ENCODE measurements at regions not wholly inside any gene's neighbourhood (a gene's known extent, or its start where the extent isn't known, plus 50 kb on each side); places are given as distances from the start of the nearest gene placed in this dataset.

DNA sequence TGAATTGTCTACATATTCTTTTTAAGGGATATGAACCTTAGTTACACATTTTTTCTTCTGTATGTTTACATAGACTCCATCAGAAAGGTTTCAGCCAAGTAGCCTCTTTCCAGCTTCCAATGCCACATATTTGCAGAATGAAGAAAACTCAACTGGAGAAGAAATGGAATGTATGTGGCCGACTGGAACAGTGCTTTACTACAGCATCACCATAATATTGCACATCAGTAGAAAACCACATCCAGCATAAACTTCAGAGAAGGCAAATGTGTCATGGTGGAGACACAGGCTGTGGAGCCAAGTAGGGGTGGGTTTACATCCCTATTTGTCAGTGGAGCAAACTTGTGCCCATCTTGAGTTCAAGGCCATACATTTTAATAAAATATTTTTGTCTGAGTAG, 204.8 kb upstream of the LDB2 start:
- intact Hi-C loops (cut with micrococcal nuclease) = no loop called here
- ChIA-PET CTCF (interaction anchor here (1.0 kb wide), 1 partner anchor 221 kb away, joined by 4 read pairs; no protein-coding TSS in a partner anchor), POLR2A (no interaction called here)
- no peak for ATAC-seq
- Mint-ChIP-seq H3K27me3 (no peaks in the 10 kb centered on the region), H3K9me3 (no peaks in the 10 kb centered on the region), H3K4me1 (ENCODE audit: low read depth) (no peaks in the 10 kb centered on the region), H3K27ac (no peak overlapping the region), H3K4me3 (no peak overlapping the region), H3K36me3 (ENCODE audit: low read depth) (no peaks in the 10 kb centered on the region)
- no peak for DNase-seq
- TF ChIP-seq, protein P1, sequence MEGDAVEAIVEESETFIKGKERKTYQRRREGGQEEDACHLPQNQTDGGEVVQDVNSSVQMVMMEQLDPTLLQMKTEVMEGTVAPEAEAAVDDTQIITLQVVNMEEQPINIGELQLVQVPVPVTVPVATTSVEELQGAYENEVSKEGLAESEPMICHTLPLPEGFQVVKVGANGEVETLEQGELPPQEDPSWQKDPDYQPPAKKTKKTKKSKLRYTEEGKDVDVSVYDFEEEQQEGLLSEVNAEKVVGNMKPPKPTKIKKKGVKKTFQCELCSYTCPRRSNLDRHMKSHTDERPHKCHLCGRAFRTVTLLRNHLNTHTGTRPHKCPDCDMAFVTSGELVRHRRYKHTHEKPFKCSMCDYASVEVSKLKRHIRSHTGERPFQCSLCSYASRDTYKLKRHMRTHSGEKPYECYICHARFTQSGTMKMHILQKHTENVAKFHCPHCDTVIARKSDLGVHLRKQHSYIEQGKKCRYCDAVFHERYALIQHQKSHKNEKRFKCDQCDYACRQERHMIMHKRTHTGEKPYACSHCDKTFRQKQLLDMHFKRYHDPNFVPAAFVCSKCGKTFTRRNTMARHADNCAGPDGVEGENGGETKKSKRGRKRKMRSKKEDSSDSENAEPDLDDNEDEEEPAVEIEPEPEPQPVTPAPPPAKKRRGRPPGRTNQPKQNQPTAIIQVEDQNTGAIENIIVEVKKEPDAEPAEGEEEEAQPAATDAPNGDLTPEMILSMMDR (IDR thresholded peaks at IDR 0.05) = no peak

DNA sequence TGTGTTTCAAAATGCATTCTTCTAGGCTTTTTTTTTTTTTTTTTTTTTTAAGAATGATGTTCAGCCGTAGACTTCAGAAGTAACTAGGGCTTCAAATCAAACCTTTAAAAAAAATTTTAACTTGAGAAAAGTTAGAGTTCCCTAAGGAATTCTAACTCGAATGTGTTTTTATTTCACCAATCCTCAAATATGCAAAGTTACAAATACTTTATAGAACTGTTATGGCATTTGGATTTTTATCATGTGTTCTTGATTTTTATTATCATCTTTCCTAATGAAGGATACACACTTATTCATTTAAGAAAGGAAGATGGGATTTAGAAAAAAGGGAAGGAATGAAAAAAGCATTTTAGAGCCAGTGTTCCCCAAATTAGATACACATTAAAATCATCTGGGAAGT, 200.6 kb upstream of the LDB2 start:
- Mint-ChIP-seq H3K4me1 (ENCODE audit: low read depth) (no peaks in the 10 kb centered on the region), H3K36me3 (ENCODE audit: low read depth) (no peaks in the 10 kb centered on the region), H3K9me3 (no peaks in the 10 kb centered on the region), H3K27me3 (peaks cover 1% of the 10 kb centered on the region), H3K4me3 (no peak overlapping the region), H3K27ac (no peak overlapping the region)
- TF ChIP-seq, protein P1 (IDR thresholded peaks at IDR 0.05) = no peak
- ATAC-seq (no peak), DNase-seq (no peak)
- CTCF ChIA-PET = no interaction called here
- intact Hi-C loops (cut with micrococcal nuclease) = no loop called here
- POLR2A ChIA-PET = no interaction called here

- Mint-ChIP-seq H3K27ac (no peak overlapping the region), H3K4me3 (no peak overlapping the region), H3K27me3 (peaks cover 1% of the 10 kb centered on the region), H3K9me3 (no peaks in the 10 kb centered on the region), H3K4me1 (ENCODE audit: low read depth) (no peaks in the 10 kb centered on the region), H3K36me3 (ENCODE audit: low read depth) (no peaks in the 10 kb centered on the region)
- TF ChIP-seq, protein P1 (IDR thresholded peaks at IDR 0.05) = no peak
- DNase-seq = no peak
- ChIA-PET POLR2A (no interaction called here), CTCF (no interaction called here)
- intact Hi-C loops (cut with micrococcal nuclease) = no loop called here
- no peak for ATAC-seq
These were observed 200.0 kb upstream of the LDB2 start for GRCh38 chr4:17098401-17098800.

DNA sequence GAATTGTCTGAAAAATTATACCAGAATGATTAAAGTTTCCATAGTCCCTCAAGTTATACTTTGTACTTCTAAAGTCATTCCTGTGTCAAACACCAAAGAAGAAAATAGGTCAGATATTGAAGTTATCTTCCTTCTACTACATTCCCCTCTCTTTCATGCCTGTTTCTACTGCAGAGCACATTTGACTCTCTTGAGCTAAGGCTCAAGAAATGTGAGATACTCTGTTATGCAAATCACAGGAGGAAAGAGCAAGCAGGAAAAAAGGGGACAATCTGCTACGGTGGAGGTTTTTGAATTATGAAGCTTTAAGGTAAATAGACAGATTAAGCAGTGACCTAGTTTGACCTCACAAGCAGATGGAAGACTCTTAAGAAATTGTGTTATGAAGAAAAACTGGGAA, 198.9 kb upstream of the LDB2 start:
- CTCF ChIA-PET = no interaction called here
- H3K27ac Mint-ChIP-seq = no peak overlapping the region
- no peaks in the 10 kb centered on the region for H3K9me3 Mint-ChIP-seq
- DNase-seq (no peak), ATAC-seq (no peak)
- POLR2A ChIA-PET = interaction anchor here (0.6 kb wide), 1 partner anchor 11 kb away, joined by 3 read pairs; no protein-coding TSS in a partner anchor
- no peaks in the 10 kb centered on the region for H3K4me1 Mint-ChIP-seq (ENCODE audit: low read depth)
- no peak overlapping the region for H3K4me3 Mint-ChIP-seq
- intact Hi-C loops (cut with micrococcal nuclease) = no loop called here
- no peaks in the 10 kb centered on the region for H3K36me3 Mint-ChIP-seq (ENCODE audit: low read depth)
- peaks cover 1% of the 10 kb centered on the region for H3K27me3 Mint-ChIP-seq
- TF ChIP-seq, protein P1 (IDR thresholded peaks at IDR 0.05) = no peak

- ChIA-PET CTCF (no interaction called here), POLR2A (no interaction called here)
- no peak for ATAC-seq
- intact Hi-C loops (cut with micrococcal nuclease) = no loop called here
- H3K9me3 Mint-ChIP-seq = no peaks in the 10 kb centered on the region
- no peaks in the 10 kb centered on the region for H3K4me1 Mint-ChIP-seq (ENCODE audit: low read depth)
- H3K27me3 Mint-ChIP-seq = peaks cover 1% of the 10 kb centered on the region
- no peak overlapping the region for H3K4me3 Mint-ChIP-seq
- no peak for DNase-seq
- H3K27ac Mint-ChIP-seq = no peak overlapping the region
- H3K36me3 Mint-ChIP-seq (ENCODE audit: low read depth) = no peaks in the 10 kb centered on the region
- TF ChIP-seq, protein P1 (IDR thresholded peaks at IDR 0.05) = no peak
These were observed 198.2 kb upstream of the LDB2 start for GRCh38 chr4:17096692-17097091.

All from activated CD8-positive, alpha-beta T cell treated with anti-CD3 and anti-CD28 coated beads for 36 hours (primary cell).